ES-I3 (cell line): ENCODE measurements at regions not wholly inside any gene's neighbourhood (a gene's known extent, or its start where the extent isn't known, plus 50 kb on each side); places are given as distances from the start of the nearest gene placed in this dataset.
"Not testable (repeated sequence)": the region's sequence is repeated elsewhere in the genome, so short reads cannot be mapped to it uniquely, and the experiment has no call there.

Source experiments
- H3K36me3 ChIP-seq: 2 replicates; pipeline ENCODE4 v1.6.1; 2013; ENCODE audit warnings: mild to moderate bottlenecking, low read length, control low read depth, moderate library complexity; ENCODE audit not compliant: insufficient read depth
- H3K4me1 ChIP-seq: 2 replicates; pipeline ENCODE4 v1.6.1; 2013; ENCODE audit warnings: mild to moderate bottlenecking, control low read depth, low read length; ENCODE audit not compliant: insufficient read depth
- H3K9ac ChIP-seq: 2 replicates; pipeline ENCODE4 v1.6.1; 2013; ENCODE audit warnings: low read depth, mild to moderate bottlenecking, low read length, moderate library complexity
- H3K9me3 ChIP-seq: 2 replicates; pipeline ENCODE4 v1.6.1; 2013; ENCODE audit warnings: mild to moderate bottlenecking, low read length, moderate library complexity; ENCODE audit not compliant: control insufficient read depth, insufficient read depth

- H3K9me3 ChIP-seq: no peaks in the 10 kb centered on the region; the same call in 1 of the 2 replicates
- H3K4me1 ChIP-seq: no peaks in the 10 kb centered on the region
- no peak overlapping the region for H3K9ac ChIP-seq
- H3K36me3 ChIP-seq: no peaks in the 10 kb centered on the region
Observed at GRCh38 chr9:6121707-6122106, 93.9 kb upstream of the IL33 start.

DNA sequence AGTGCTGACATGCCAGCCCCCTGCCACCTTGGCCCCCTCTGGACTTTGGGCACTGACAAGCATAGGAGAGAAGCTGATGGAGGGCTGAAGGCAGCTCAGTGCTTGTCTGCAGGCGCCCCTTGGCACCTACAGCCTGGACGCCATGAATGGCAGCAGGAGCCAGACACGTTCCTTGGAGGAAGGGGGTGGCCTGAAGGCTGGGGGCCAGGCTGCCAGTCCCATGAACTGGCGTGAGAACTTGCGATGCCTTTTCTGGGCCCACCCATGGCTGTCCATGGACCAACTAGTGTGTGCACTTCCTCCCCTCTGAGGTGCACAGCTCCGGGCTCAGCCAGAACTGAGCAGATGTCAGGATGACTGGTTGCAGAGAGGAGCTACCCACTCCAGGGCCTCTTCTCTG is 99.0 kb upstream of the RANBP6 start:
- H3K36me3 ChIP-seq: no peaks in the 10 kb centered on the region
- H3K4me1 ChIP-seq: no peaks in the 10 kb centered on the region
- no peak overlapping the region for H3K9ac ChIP-seq
- no peaks in the 10 kb centered on the region for H3K9me3 ChIP-seq

- no peaks in the 10 kb centered on the region for H3K36me3 ChIP-seq
- H3K9me3 ChIP-seq: no peaks in the 10 kb centered on the region
- H3K4me1 ChIP-seq: no peaks in the 10 kb centered on the region
- no peak overlapping the region for H3K9ac ChIP-seq
Observed at GRCh38 chr9:6113819-6114218, 98.4 kb upstream of the RANBP6 start.

GRCh38 chr9:6113312-6113711 is 97.9 kb upstream of the RANBP6 start:
- no peaks in the 10 kb centered on the region for H3K36me3 ChIP-seq
- no peaks in the 10 kb centered on the region for H3K4me1 ChIP-seq
- no peak overlapping the region for H3K9ac ChIP-seq
- H3K9me3 ChIP-seq: no peaks in the 10 kb centered on the region

GRCh38 chr9:6109986-6110385 is 94.6 kb upstream of the RANBP6 start:
- no peak overlapping the region for H3K9ac ChIP-seq
- H3K4me1 ChIP-seq: peaks cover 4% of the 10 kb centered on the region; the same call in 1 of the 2 replicates
- no peaks in the 10 kb centered on the region for H3K36me3 ChIP-seq
- no peaks in the 10 kb centered on the region for H3K9me3 ChIP-seq

DNA sequence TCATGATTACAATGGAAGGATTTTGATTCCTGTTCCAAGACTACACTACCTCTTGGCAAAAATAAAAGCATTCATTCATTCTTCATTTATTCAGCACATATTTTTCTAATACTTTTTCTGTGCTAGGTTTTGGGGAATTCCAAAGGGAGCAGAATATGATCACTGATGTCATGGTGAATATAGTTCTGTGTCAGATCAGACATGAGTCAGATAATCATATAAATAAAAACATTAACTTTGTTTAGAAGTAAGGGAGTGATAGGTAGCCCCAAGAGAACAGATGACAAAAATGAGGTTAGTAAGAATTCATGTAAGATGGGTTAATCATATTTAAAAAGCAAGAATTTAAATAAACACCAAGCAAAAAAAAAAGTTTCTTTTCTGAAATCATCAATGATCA is 94.1 kb upstream of the RANBP6 start:
- Histone ChIP-seq H3K9ac (no peak overlapping the region), H3K4me1 (peaks cover 4% of the 10 kb centered on the region; the same call in 1 of the 2 replicates)

DNA sequence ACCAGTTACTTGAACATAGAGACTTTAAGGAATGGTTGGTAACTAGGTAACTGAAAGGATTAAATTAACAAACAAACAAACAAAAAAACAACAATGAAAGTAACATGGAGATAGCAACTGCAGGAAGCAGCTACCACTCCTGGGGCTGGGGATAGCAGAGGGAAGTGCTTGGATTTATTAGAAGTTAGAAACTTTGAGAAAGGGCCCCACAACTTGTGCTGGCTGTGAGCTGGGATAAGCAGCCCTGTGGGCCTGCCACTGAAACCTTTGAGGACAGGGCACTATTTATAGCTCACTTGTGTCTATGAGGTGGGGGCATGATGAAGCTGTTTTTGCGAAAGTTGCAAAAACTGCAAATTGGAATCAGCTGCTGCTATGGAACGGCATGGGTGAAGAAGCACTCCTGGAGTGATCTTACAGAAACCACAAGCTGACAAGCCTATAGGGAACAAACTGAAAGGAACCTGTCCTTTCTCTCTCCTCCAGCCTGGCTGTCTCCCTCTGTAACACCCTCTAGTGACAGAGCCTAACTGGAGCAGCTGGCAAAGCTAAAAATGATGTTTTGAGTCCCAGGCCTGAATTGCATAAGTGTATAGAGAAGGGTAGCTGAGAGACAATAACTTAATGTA is 91.4 kb upstream of the RANBP6 start:
- H3K9me3 ChIP-seq: no peaks in the 10 kb centered on the region
- H3K4me1 ChIP-seq: peaks cover 4% of the 10 kb centered on the region; the same call in 1 of the 2 replicates
- H3K36me3 ChIP-seq: no peaks in the 10 kb centered on the region
- H3K9ac ChIP-seq: no peak overlapping the region

More for the DNA sequence above, 94.1 kb upstream of the RANBP6 start:
- Histone ChIP-seq H3K9me3 (no peaks in the 10 kb centered on the region), H3K36me3 (no peaks in the 10 kb centered on the region)

DNA sequence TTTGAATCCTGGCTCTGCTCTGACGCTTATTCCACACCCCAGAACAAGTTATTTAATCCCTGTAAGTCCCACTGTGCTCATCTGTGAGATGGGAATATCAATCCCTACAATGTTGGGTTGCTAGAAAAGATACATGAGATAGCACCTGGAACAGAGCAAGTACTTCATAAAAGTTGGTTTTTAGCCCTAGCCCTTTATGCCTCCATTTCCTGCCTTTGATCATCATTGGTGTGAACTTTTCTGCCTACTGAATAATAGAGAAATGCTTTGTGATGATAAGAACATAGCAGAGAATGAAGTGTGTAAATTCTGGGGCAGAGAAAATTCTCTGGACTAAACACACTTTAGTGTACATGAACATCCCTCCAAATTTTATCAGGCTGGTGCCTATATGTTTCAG is 90.3 kb upstream of the RANBP6 start:
- Histone ChIP-seq H3K36me3 (no peaks in the 10 kb centered on the region), H3K9me3 (no peaks in the 10 kb centered on the region), H3K4me1 (peaks cover 4% of the 10 kb centered on the region; the same call in 1 of the 2 replicates), H3K9ac (no peak overlapping the region)

GRCh38 chr9:6104406-6104805 is 89.0 kb upstream of the RANBP6 start:
- H3K9me3 ChIP-seq, H3K9ac ChIP-seq, H3K36me3 ChIP-seq, H3K4me1 ChIP-seq: not testable (repeated sequence)

DNA sequence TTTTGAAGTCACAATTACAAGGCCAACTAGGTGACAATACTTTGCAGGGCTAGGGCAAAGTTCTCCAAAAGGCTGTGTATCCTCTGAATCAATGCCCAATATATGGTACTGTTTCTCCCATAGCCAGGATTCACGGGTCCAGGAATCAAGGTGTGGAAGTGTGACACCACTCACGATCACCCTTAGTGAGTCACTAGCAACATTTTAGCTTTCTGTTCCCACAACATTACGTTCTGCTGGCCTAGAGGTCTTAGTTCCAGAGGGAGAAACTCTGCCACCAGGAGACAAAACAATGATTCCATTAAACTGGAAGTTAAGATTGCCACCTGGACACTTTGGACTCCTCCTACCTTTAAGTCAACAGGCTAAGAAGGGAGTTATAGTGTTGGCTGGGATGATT is 88.5 kb upstream of the RANBP6 start:
- not testable (repeated sequence) for H3K36me3 ChIP-seq, H3K4me1 ChIP-seq, H3K9ac ChIP-seq, H3K9me3 ChIP-seq

DNA sequence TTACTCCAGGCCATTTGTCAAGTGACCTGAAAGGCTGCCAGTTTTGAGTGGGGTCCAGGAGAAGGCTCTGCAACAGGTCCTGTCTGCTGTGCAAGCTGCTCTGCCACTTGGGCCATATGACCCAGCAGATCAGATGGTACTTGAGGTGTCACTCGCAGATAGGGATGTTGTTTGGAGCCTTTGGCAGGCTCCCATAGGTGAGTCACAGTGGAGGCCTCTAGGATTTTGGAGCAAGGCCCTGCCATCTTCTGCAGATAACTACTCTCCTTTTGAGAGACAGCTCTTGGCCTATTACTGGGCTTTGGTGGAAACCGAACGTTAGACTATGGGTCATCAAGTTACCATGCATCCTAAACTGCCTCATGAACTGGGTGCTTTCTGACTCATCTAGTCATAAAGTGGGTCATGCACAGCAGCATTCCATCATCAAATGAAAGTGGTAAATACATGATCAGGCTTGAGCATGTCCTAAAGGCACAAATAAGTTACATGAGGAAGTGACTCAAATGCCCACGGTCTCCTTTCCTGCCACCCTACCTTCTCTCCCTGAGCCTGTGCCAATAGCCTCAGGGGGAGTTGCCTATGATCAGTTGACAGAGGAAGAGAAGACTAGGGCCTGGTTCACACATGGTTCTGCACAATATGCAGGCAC is 87.0 kb upstream of the RANBP6 start:
- H3K9ac ChIP-seq, H3K36me3 ChIP-seq, H3K9me3 ChIP-seq, H3K4me1 ChIP-seq: not testable (repeated sequence)

- H3K36me3 ChIP-seq, H3K9ac ChIP-seq, H3K9me3 ChIP-seq, H3K4me1 ChIP-seq: not testable (repeated sequence)
Observed at GRCh38 chr9:6101725-6102124, 86.3 kb upstream of the RANBP6 start.

DNA sequence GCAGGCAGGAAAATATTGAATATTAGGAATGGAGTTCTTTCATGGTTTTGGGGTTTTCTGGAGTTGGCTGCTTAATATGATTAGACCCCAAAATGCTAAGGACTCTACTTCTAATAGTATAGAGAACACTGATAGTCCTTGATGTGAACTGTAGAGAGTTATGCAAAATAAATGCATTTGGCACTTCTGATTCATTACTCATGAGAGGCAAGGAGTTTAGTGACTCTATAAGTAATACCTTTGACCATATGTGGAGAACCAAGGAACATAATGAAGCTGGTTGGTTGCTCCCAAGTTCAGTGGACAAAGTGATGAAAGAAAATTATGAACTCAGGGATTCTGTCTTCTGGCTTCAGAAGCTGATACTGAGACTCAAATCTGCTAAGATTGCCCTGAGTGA is 83.9 kb upstream of the RANBP6 start:
- H3K4me1 ChIP-seq, H3K9me3 ChIP-seq, H3K36me3 ChIP-seq, H3K9ac ChIP-seq: not testable (repeated sequence)

DNA sequence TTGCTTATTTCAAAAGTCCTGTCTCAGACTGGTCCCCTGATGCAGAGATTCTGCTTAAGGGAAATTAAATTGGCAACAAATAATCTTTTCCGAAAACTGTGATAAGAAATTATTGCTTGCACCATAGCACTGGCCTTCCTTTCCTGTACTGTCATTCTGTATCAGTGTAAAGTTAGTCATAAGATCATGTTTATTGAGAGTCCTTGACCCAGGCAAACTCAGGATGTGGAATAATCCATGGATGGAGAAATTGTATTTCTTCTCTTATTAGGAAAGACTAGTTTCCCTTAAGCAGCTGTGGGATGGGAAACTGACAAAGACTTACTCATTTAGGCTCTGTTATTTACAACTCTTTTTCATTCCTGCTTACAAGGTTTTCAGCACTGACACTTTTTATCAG is 83.0 kb upstream of the RANBP6 start:
- H3K36me3 ChIP-seq: no peaks in the 10 kb centered on the region
- H3K9me3 ChIP-seq: no peaks in the 10 kb centered on the region
- H3K4me1 ChIP-seq: no peaks in the 10 kb centered on the region
- H3K9ac ChIP-seq: no peak overlapping the region

- Histone ChIP-seq H3K4me1 (no peaks in the 10 kb centered on the region), H3K9ac (no peak overlapping the region), H3K36me3 (no peaks in the 10 kb centered on the region), H3K9me3 (no peaks in the 10 kb centered on the region)
Observed at GRCh38 chr9:6096821-6097220, 81.4 kb upstream of the RANBP6 start.
